Loucy (cell line): ENCODE measurements at regions not wholly inside any gene's neighbourhood (a gene's known extent, or its start where the extent isn't known, plus 50 kb on each side); places are given as distances from the start of the nearest gene placed in this dataset.

ENCODE experiments used
- H2AFZ ChIP-seq: fragments of 200-600 bp; sonication (generic); 2 replicates; pipeline ENCODE4 v1.6.0; 2016; ENCODE audit warnings: antibody characterized with exemption, mild to moderate bottlenecking, low read length, moderate library complexity
- H3F3A ChIP-seq: fragments of 200-600 bp; 2 replicates; pipeline ENCODE4 v1.6.0; 2016; ENCODE audit warnings: antibody characterized with exemption, low read depth, mild to moderate bottlenecking
- H3K27me3 ChIP-seq: fragments of 200-600 bp; sonication (generic); 2 replicates; pipeline ENCODE4 v1.6.1; 2014; ENCODE audit warnings: low read length, mild to moderate bottlenecking; ENCODE audit not compliant: insufficient read depth, poor library complexity, severe bottlenecking
- H3K36me3 ChIP-seq: fragments of 200-600 bp; sonication (generic); 2 replicates; pipeline ENCODE4 v1.6.1; 2016; ENCODE audit warnings: low read length; ENCODE audit not compliant: insufficient read depth
- H3K4me1 ChIP-seq: fragments of 200-600 bp; sonication (generic); 2 replicates; pipeline ENCODE4 v1.5.1; 2014; ENCODE audit warnings: low read length, mild to moderate bottlenecking; ENCODE audit not compliant: insufficient read depth, poor library complexity, severe bottlenecking
- H3K4me2 ChIP-seq: fragments of 200-600 bp; sonication (generic); 2 replicates; pipeline ENCODE4 v1.6.0; 2014; ENCODE audit warnings: antibody characterized with exemption, low read length, low read depth, mild to moderate bottlenecking; ENCODE audit not compliant: poor library complexity, severe bottlenecking
- H3K4me3 ChIP-seq: fragments of 200-600 bp; sonication (generic); 2 replicates; pipeline ENCODE4 v1.5.1; 2014; ENCODE audit warnings: low read length, mild to moderate bottlenecking, mixed read lengths; ENCODE audit not compliant: poor library complexity, severe bottlenecking
- H3K79me2 ChIP-seq: fragments of 200-600 bp; sonication (generic); 2 replicates; pipeline ENCODE4 v1.6.1; 2014; ENCODE audit warnings: low read length; ENCODE audit not compliant: insufficient read depth
- H3K9ac ChIP-seq: fragments of 200-600 bp; sonication (generic); 2 replicates; pipeline ENCODE4 v1.6.0; 2014; ENCODE audit warnings: mild to moderate bottlenecking, low read depth, low read length, moderate library complexity; ENCODE audit not compliant: poor library complexity, severe bottlenecking
- H3K9me2 ChIP-seq: fragments of 200-600 bp; sonication (generic); replicated peaks from 2 replicates; pipeline ENCODE4 v1.6.1; 2016; ENCODE audit warnings: low read depth, low read length, mixed read lengths
- H3K9me3 ChIP-seq: fragments of 200-600 bp; sonication (generic); 2 replicates; pipeline ENCODE4 v1.6.1; 2014; ENCODE audit warnings: mild to moderate bottlenecking, antibody characterized with exemption, low read length, low read depth; ENCODE audit not compliant: insufficient read depth
- H4K20me1 ChIP-seq: fragments of 200-600 bp; sonication (generic); 2 replicates; pipeline ENCODE4 v1.6.0; 2014; ENCODE audit warnings: antibody characterized with exemption, low read length, mild to moderate bottlenecking; ENCODE audit not compliant: insufficient read depth, poor library complexity, severe bottlenecking
- CTCF ChIP-seq: fragments of 200-600 bp; sonication (generic); conservative IDR thresholded peaks from 2 replicates; pipeline ENCODE4 v1.5.1; 2014; ENCODE audit warnings: mild to moderate bottlenecking, antibody characterized with exemption, low read length
- EZH2phosphoT487 ChIP-seq: fragments of 200-600 bp; IDR thresholded peaks from 2 replicates; pipeline ENCODE4 v1.6.1; 2018; ENCODE audit warnings: antibody characterized with exemption, mild to moderate bottlenecking, moderate library complexity, borderline replicate concordance

GRCh38 chr16:50862818-50863643 lies 121.1 kb downstream of the CYLD start:
- H3K9ac ChIP-seq: no peak overlapping the region
- H3K4me2 ChIP-seq: no peak overlapping the region
- H3K4me1 ChIP-seq: no peaks in the 10 kb centered on the region
- no peaks in the 10 kb centered on the region for H3K79me2 ChIP-seq
- H4K20me1 ChIP-seq: no peaks in the 10 kb centered on the region
- no peaks in the 10 kb centered on the region for H3K27me3 ChIP-seq
- H3K4me3 ChIP-seq: no peak overlapping the region
- no peaks in the 10 kb centered on the region for H3K9me3 ChIP-seq
- no peak overlapping the region for H2AFZ ChIP-seq
- no peak for TF ChIP-seq EZH2phosphoT487
- no peak for TF ChIP-seq CTCF
- H3K36me3 ChIP-seq: no peaks in the 10 kb centered on the region
- no peaks in the 10 kb centered on the region for H3K9me2 ChIP-seq
- H3F3A ChIP-seq: no peaks in the 10 kb centered on the region

- H3K4me2 ChIP-seq: no peak overlapping the region
- H3K9me3 ChIP-seq: no peaks in the 10 kb centered on the region
- no peaks in the 10 kb centered on the region for H3F3A ChIP-seq
- H3K27me3 ChIP-seq: no peaks in the 10 kb centered on the region
- H3K9me2 ChIP-seq: no peaks in the 10 kb centered on the region
- H3K36me3 ChIP-seq: no peaks in the 10 kb centered on the region
- TF ChIP-seq CTCF (no peak), EZH2phosphoT487 (no peak)
- H3K4me3 ChIP-seq: no peak overlapping the region
- H3K4me1 ChIP-seq: no peaks in the 10 kb centered on the region
- H2AFZ ChIP-seq: no peak overlapping the region
- no peaks in the 10 kb centered on the region for H4K20me1 ChIP-seq
- H3K9ac ChIP-seq: no peak overlapping the region
- no peaks in the 10 kb centered on the region for H3K79me2 ChIP-seq
These were observed 120.1 kb downstream of the CYLD start for GRCh38 chr16:50861970-50862411.

DNA sequence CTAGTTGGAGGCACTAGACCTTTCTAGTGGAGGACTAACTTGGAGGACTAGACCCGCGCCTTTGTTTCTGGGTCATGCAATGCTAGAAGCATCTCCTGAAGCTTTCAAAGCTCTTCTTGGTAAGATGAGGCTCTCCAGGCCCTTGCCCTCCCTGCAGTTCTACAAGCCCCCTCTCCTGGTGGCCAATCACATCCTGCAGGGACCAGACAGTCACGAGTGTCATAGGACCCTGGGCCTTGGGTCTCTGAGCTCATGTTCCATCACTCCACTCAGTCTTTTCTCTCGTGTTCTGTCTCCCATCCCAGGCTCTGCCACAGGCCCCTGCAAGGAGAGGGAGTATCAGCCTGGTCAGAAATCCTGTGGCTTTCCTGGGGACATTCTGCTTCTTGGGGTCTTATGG lies 119.6 kb downstream of the CYLD start:
- TF ChIP-seq CTCF (no peak), EZH2phosphoT487 (no peak)
- Histone ChIP-seq H3K4me2 (no peak overlapping the region), H3K27me3 (no peaks in the 10 kb centered on the region), H3K9ac (no peak overlapping the region), H3K9me2 (no peaks in the 10 kb centered on the region), H3F3A (no peaks in the 10 kb centered on the region), H4K20me1 (no peaks in the 10 kb centered on the region), H3K4me1 (no peaks in the 10 kb centered on the region), H3K4me3 (no peak overlapping the region), H2AFZ (no peak overlapping the region), H3K9me3 (no peaks in the 10 kb centered on the region), H3K36me3 (no peaks in the 10 kb centered on the region), H3K79me2 (no peaks in the 10 kb centered on the region)
